Mesenchymal stem cell (in vitro differentiated cells and primary cell): ENCODE measurements at regions not wholly inside any gene's neighbourhood (a gene's known extent, or its start where the extent isn't known, plus 50 kb on each side); places are given as distances from the start of the nearest gene placed in this dataset.

Experiments
- DNase-seq: peaks from one replicate; pipeline ENCODE4 v3.0.0-alpha.2; 2013
- H2AFZ ChIP-seq: one replicate; pipeline ENCODE4 v1.6.1; 2013; ENCODE audit warnings: low read depth, mild to moderate bottlenecking, control low read depth, inconsistent platforms, low read length, moderate library complexity
- H2AK5ac ChIP-seq: 2 replicates; pipeline ENCODE4 v1.6.1; 2013; ENCODE audit warnings: low read length, moderate library complexity, mild to moderate bottlenecking, inconsistent platforms; ENCODE audit not compliant: severe bottlenecking
- H2BK120ac ChIP-seq: one replicate; pipeline ENCODE4 v1.6.1; 2013; ENCODE audit warnings: low read depth, mild to moderate bottlenecking, inconsistent platforms, low read length, moderate library complexity
- H2BK12ac ChIP-seq, 2 experiments: one replicate each; pipeline ENCODE4 v1.6.1; 2013; ENCODE audit warnings: inconsistent platforms in 2 of 2, low read length in 2 of 2, mild to moderate bottlenecking in 2 of 2, moderate library complexity in 2 of 2, control low read depth in 1 of 2
- H2BK15ac ChIP-seq: one replicate; pipeline ENCODE4 v1.6.1; 2013; ENCODE audit warnings: mild to moderate bottlenecking, low read depth, inconsistent platforms; ENCODE audit not compliant: poor library complexity, severe bottlenecking
- H2BK5ac ChIP-seq: 2 replicates; pipeline ENCODE4 v1.6.1; 2013; ENCODE audit warnings: low read depth, mild to moderate bottlenecking, low read length, control low read depth, inconsistent platforms; ENCODE audit not compliant: poor library complexity, severe bottlenecking
- H3K14ac ChIP-seq, 2 experiments: one replicate each; pipeline ENCODE4 v1.6.1; 2013; ENCODE audit warnings: inconsistent platforms in 2 of 2, low read length in 2 of 2, control low read depth in 1 of 2, mild to moderate bottlenecking in 1 of 2, moderate library complexity in 1 of 2
- H3K18ac ChIP-seq, 2 experiments: one replicate each; pipeline ENCODE4 v1.6.1; 2013; ENCODE audit warnings: inconsistent platforms in 2 of 2, low read length in 2 of 2, control low read depth in 1 of 2, low read depth in 1 of 2, mild to moderate bottlenecking in 1 of 2
- H3K23ac ChIP-seq, 2 experiments: one replicate each; pipeline ENCODE4 v1.6.1; 2013; ENCODE audit warnings: inconsistent platforms in 2 of 2, low read length in 2 of 2, mild to moderate bottlenecking in 2 of 2, moderate library complexity in 2 of 2, control low read depth in 1 of 2
- H3K27ac ChIP-seq: 2 replicates; pipeline ENCODE4 v1.5.1; 2013; ENCODE audit warnings: mild to moderate bottlenecking, moderate library complexity, low read length, control low read depth, inconsistent platforms; ENCODE audit not compliant: poor library complexity, severe bottlenecking
- H3K27me3 ChIP-seq, 2 experiments: 2 replicates each; pipeline versions ENCODE4 v1.6.1 to v1.7.0; 2013; ENCODE audit warnings: low read length in 2 of 2, mild to moderate bottlenecking in 2 of 2, moderate library complexity in 2 of 2, control low read depth in 1 of 2, inconsistent platforms in 1 of 2; ENCODE audit not compliant: control insufficient read depth in 1 of 2, insufficient read depth in 1 of 2
- H3K36me3 ChIP-seq, 2 experiments: 2 replicates each; pipeline versions ENCODE4 v1.6.1 to v1.7.0; 2013; ENCODE audit warnings: low read length in 2 of 2, control low read depth in 1 of 2, inconsistent platforms in 1 of 2, low read depth in 1 of 2, mild to moderate bottlenecking in 1 of 2; ENCODE audit not compliant: insufficient read depth in 2 of 2, control insufficient read depth in 1 of 2
- H3K4ac ChIP-seq, 2 experiments: one replicate each; pipeline ENCODE4 v1.6.1; 2013; ENCODE audit warnings: inconsistent platforms in 2 of 2, low read length in 2 of 2, mild to moderate bottlenecking in 2 of 2, moderate library complexity in 2 of 2, control low read depth in 1 of 2, low read depth in 1 of 2
- H3K4me1 ChIP-seq: 2 replicates; pipeline ENCODE4 v1.6.1; 2013; ENCODE audit warnings: low read depth, low read length, control low read depth; ENCODE audit not compliant: control insufficient read depth, insufficient read depth
- H3K4me2 ChIP-seq: 2 replicates; pipeline ENCODE4 v1.6.1; 2013; ENCODE audit warnings: low read length, mild to moderate bottlenecking, inconsistent platforms; ENCODE audit not compliant: poor library complexity, severe bottlenecking
- H3K4me3 ChIP-seq, 2 experiments: 2 replicates each; pipeline versions ENCODE4 v1.5.1 to v1.7.0; 2013; ENCODE audit warnings: low read length in 2 of 2, mild to moderate bottlenecking in 2 of 2, control low read depth in 1 of 2, low read depth in 1 of 2; ENCODE audit not compliant: insufficient read depth in 1 of 2
- H3K79me1 ChIP-seq: replicated peaks from 2 replicates; pipeline ENCODE4 v1.6.1; 2013; ENCODE audit warnings: mild to moderate bottlenecking, control low read depth, low read length, inconsistent platforms; ENCODE audit not compliant: poor library complexity, severe bottlenecking
- H3K9ac ChIP-seq: 2 replicates; pipeline ENCODE4 v1.7.0; 2013; ENCODE audit warnings: mild to moderate bottlenecking, low read length, moderate library complexity
- H3K9me3 ChIP-seq: 2 replicates; pipeline ENCODE4 v1.7.0; 2013; ENCODE audit warnings: mild to moderate bottlenecking, low read length; ENCODE audit not compliant: control insufficient read depth
- H4K8ac ChIP-seq: one replicate; pipeline ENCODE4 v1.6.1; 2013; ENCODE audit warnings: inconsistent platforms, mild to moderate bottlenecking, low read length, moderate library complexity
- H4K91ac ChIP-seq: one replicate; pipeline ENCODE4 v1.6.1; 2013; ENCODE audit warnings: mild to moderate bottlenecking, low read length, inconsistent platforms
- WGBS: methylation state at CpG from one replicate; pipeline ENCODE4 v1.1.7; 2013; ENCODE audit warnings: mixed read lengths; 5-methylcytosine and 5-hydroxymethylcytosine counted together

- WGBS, result 29% methylated on average over 7 of the region's 9 CpGs
- Histone ChIP-seq H4K8ac (no peak overlapping the region), H3K79me1 (no peaks in the 10 kb centered on the region), H3K27me3 (no peaks in the 10 kb centered on the region), H3K4me3 (no peak overlapping the region), H3K27ac (no peak overlapping the region), H4K91ac (no peak overlapping the region), H2AK5ac (no peak overlapping the region), H3K14ac (no peak overlapping the region), H3K36me3 (no peaks in the 10 kb centered on the region), H3K23ac (no peak overlapping the region), H3K4ac (no peak overlapping the region), H2BK15ac (no peak overlapping the region), H2BK5ac (no peak overlapping the region), H3K9ac (no peak overlapping the region), H3K4me2 (peak overlapping the region; percentile 45), H2BK120ac (no peak overlapping the region), H3K18ac (no peak overlapping the region), H2BK12ac (no peak overlapping the region), H3K4me1 (no peaks in the 10 kb centered on the region), H3K9me3 (no peaks in the 10 kb centered on the region), H2AFZ (no peak overlapping the region)
- no peak for DNase-seq
Measured at GRCh38 chr13:60759499-60759898, 362.5 kb downstream of the TDRD3 start.

GRCh38 chr13:60758637-60759036 is 361.6 kb downstream of the TDRD3 start:
- Histone ChIP-seq H3K4me1 (no peaks in the 10 kb centered on the region), H3K27ac (no peak overlapping the region), H3K14ac (no peak overlapping the region), H3K4me3 (no peak overlapping the region), H2AFZ (no peak overlapping the region), H4K91ac (no peak overlapping the region), H3K79me1 (no peaks in the 10 kb centered on the region), H3K36me3 (no peaks in the 10 kb centered on the region), H3K23ac (no peak overlapping the region), H4K8ac (no peak overlapping the region), H3K4ac (no peak overlapping the region), H3K9me3 (no peaks in the 10 kb centered on the region), H2BK12ac (no peak overlapping the region), H2BK15ac (no peak overlapping the region), H2BK5ac (no peak overlapping the region), H2AK5ac (no peak overlapping the region), H3K9ac (no peak overlapping the region), H3K18ac (no peak overlapping the region), H3K27me3 (no peaks in the 10 kb centered on the region), H3K4me2 (no peak overlapping the region), H2BK120ac (no peak overlapping the region)
- 71% methylated on average over 1 of the region's 1 CpG for WGBS
- no peak for DNase-seq

GRCh38 chr13:60757501-60758215 is 360.6 kb downstream of the TDRD3 start:
- Histone ChIP-seq H3K79me1 (no peaks in the 10 kb centered on the region), H3K18ac (no peak overlapping the region), H4K8ac (no peak overlapping the region), H3K9me3 (no peaks in the 10 kb centered on the region), H3K27ac (no peak overlapping the region), H2BK120ac (no peak overlapping the region), H3K36me3 (no peaks in the 10 kb centered on the region), H2AK5ac (no peak overlapping the region), H3K4me3 (no peak overlapping the region), H2AFZ (no peak overlapping the region), H3K14ac (no peak overlapping the region), H3K23ac (no peak overlapping the region), H2BK12ac (no peak overlapping the region), H3K27me3 (no peaks in the 10 kb centered on the region), H2BK15ac (no peak overlapping the region), H4K91ac (no peak overlapping the region), H3K4ac (no peak overlapping the region), H2BK5ac (no peak overlapping the region), H3K4me2 (no peak overlapping the region), H3K4me1 (no peaks in the 10 kb centered on the region), H3K9ac (no peak overlapping the region)
- no peak for DNase-seq
- 51% methylated on average over 6 of the region's 7 CpGs for WGBS

DNA sequence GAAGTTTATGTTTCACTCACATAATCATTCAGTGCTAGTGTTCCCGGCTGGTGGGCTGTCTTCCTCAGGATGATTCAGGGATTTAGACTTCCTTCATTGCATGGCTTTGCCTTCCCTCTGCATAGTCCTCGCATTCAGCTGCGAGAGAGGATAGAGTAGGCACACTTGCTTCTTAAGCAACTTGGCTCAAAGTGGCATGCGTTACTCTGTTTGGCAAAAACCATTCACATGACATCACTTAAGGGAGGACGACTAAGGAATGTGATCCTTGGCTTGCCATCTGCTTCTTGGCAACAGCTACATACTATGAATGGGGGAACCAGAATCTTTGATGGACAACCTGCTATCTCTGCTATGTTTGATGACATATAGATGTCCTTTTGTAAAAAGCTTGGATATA is 359.3 kb downstream of the TDRD3 start:
- H2BK12ac ChIP-seq, result no peak overlapping the region
- H3K14ac ChIP-seq, result no peak overlapping the region
- H2BK5ac ChIP-seq, result no peak overlapping the region
- 65% methylated on average over 5 of the region's 5 CpGs for WGBS
- no peak overlapping the region for H4K8ac ChIP-seq
- H3K4ac ChIP-seq, result no peak overlapping the region
- H2AFZ ChIP-seq, result no peak overlapping the region
- no peaks in the 10 kb centered on the region for H3K9me3 ChIP-seq
- no peak overlapping the region for H3K27ac ChIP-seq
- DNase-seq, result peak; percentile 3
- no peaks in the 10 kb centered on the region for H3K27me3 ChIP-seq
- no peak overlapping the region for H3K23ac ChIP-seq
- no peak overlapping the region for H4K91ac ChIP-seq
- H2BK15ac ChIP-seq, result no peak overlapping the region
- H3K9ac ChIP-seq, result no peak overlapping the region
- no peak overlapping the region for H3K4me3 ChIP-seq
- H3K4me1 ChIP-seq, result no peaks in the 10 kb centered on the region
- no peaks in the 10 kb centered on the region for H3K79me1 ChIP-seq
- no peaks in the 10 kb centered on the region for H3K36me3 ChIP-seq
- H3K4me2 ChIP-seq, result no peak overlapping the region
- no peak overlapping the region for H2BK120ac ChIP-seq
- no peak overlapping the region for H2AK5ac ChIP-seq
- no peak overlapping the region for H3K18ac ChIP-seq
